PC-3 (cell line): ENCODE measurements at regions not wholly inside any gene's neighbourhood (a gene's known extent, or its start where the extent isn't known, plus 50 kb on each side); places are given as distances from the start of the nearest gene placed in this dataset.
A peak's percentile ranks its signal among the peaks of the same experiment; 100 is the strongest.

ENCODE experiments used
- ATAC-seq: fragments of 200-7000 bp; cut with Tn5 transposase; 2 replicates; pipeline ENCODE4 v1.9.1; 2020; ENCODE audit warnings: mild to moderate bottlenecking, moderate library complexity
- BruUV-seq: library from RNA; stranded (reverse); fragments of 400-500 nt; replicated peaks from 2 replicates; lab custom pipeline; 2021; lab: Mats Ljungman, UMichigan
- CTCF ChIA-PET: fragments of 300-600 bp; sonication (Branson Sonifier 250); formaldehyde crosslinking; loops from one replicate; lab custom pipeline; 2022; ENCODE audit warnings: antibody characterized with exemption; lab: Charles Lee
- POLR2A ChIA-PET: fragments of 300-600 bp; sonication (Branson Sonifier 250); formaldehyde crosslinking; loops from one replicate; lab custom pipeline; 2022; ENCODE audit warnings: antibody characterized with exemption; ENCODE audit not compliant: unreplicated experiment; lab: Charles Lee
- DNase-seq: peaks from one replicate; pipeline ENCODE4 v3.0.0-alpha.2; 2015
- H2AFZ ChIP-seq: fragments of 300-600 bp; sonication (generic); 2 replicates; pipeline ENCODE4 v1.6.0; 2016; ENCODE audit warnings: antibody characterized with exemption, low read length
- H3F3A ChIP-seq: fragments of 300-600 bp; sonication (generic); one replicate; pipeline ENCODE4 v1.6.0; 2017; ENCODE audit warnings: antibody characterized with exemption, low read length, control low read depth, mild to moderate bottlenecking; ENCODE audit not compliant: unreplicated experiment
- H3K27ac ChIP-seq: fragments of 300-600 bp; sonication (generic); 2 replicates; pipeline ENCODE4 v1.5.1; 2016; ENCODE audit warnings: mild to moderate bottlenecking, low read length
- H3K27me3 ChIP-seq: fragments of 300-600 bp; sonication (generic); 2 replicates; pipeline ENCODE4 v1.6.1; 2016; ENCODE audit warnings: low read length, mixed read lengths
- H3K36me3 ChIP-seq: fragments of 300-600 bp; sonication (generic); 2 replicates; pipeline ENCODE4 v1.6.1; 2016; ENCODE audit warnings: low read depth, mixed run types, low read length, mixed read lengths
- H3K4me1 ChIP-seq: fragments of 300-600 bp; sonication (generic); 2 replicates; pipeline ENCODE4 v1.5.1; 2016; ENCODE audit warnings: low read length; ENCODE audit not compliant: insufficient read depth
- H3K4me2 ChIP-seq: fragments of 300-600 bp; sonication (generic); 2 replicates; pipeline ENCODE4 v1.6.0; 2016; ENCODE audit warnings: low read length
- H3K4me3 ChIP-seq: fragments of 300-600 bp; sonication (generic); 2 replicates; pipeline ENCODE4 v1.5.1; 2016; ENCODE audit warnings: mild to moderate bottlenecking, low read length, mixed read lengths
- H3K79me2 ChIP-seq: fragments of 300-600 bp; sonication (generic); 2 replicates; pipeline ENCODE4 v1.6.1; 2017; ENCODE audit warnings: low read length, mixed read lengths
- H3K9ac ChIP-seq: fragments of 300-600 bp; sonication (generic); 2 replicates; pipeline ENCODE4 v1.6.0; 2016; ENCODE audit warnings: mild to moderate bottlenecking, low read length
- H3K9me2 ChIP-seq: fragments of 300-600 bp; sonication (generic); replicated peaks from 2 replicates; pipeline ENCODE4 v1.6.1; 2016; ENCODE audit warnings: mixed run types, low read length, mixed read lengths
- H3K9me3 ChIP-seq: fragments of 300-600 bp; sonication (generic); 2 replicates; pipeline ENCODE4 v1.6.1; 2016; ENCODE audit warnings: low read length, mixed read lengths
- H4K20me1 ChIP-seq: fragments of 300-600 bp; sonication (generic); 2 replicates; pipeline ENCODE4 v1.6.1; 2016; ENCODE audit warnings: low read length, mixed read lengths
- EZH2 ChIP-seq: fragments of 300-600 bp; sonication (generic); IDR thresholded peaks from one replicate; pipeline ENCODE4 v1.6.1; 2017; ENCODE audit warnings: antibody characterized with exemption, mild to moderate bottlenecking, low read length; ENCODE audit not compliant: unreplicated experiment
- EZH2phosphoT487 ChIP-seq: fragments of 300-600 bp; sonication (generic); IDR thresholded peaks from 2 replicates; pipeline ENCODE4 v1.6.1; 2018; ENCODE audit warnings: mild to moderate bottlenecking, antibody characterized with exemption, low read length, borderline replicate concordance
- intact Hi-C: fragments of 100-400 bp; cut with micrococcal nuclease; formaldehyde crosslinking; loops from 2 replicates; pipeline ENCODE4 v1.9.0; 2023
- TF ChIP-seq, protein P1 (sequence below): fragments of 300-600 bp; sonication (generic); conservative IDR thresholded peaks from 2 replicates; pipeline ENCODE4 v1.5.1; 2017; ENCODE audit warnings: antibody characterized with exemption, low read depth, mild to moderate bottlenecking, low read length

DNA sequence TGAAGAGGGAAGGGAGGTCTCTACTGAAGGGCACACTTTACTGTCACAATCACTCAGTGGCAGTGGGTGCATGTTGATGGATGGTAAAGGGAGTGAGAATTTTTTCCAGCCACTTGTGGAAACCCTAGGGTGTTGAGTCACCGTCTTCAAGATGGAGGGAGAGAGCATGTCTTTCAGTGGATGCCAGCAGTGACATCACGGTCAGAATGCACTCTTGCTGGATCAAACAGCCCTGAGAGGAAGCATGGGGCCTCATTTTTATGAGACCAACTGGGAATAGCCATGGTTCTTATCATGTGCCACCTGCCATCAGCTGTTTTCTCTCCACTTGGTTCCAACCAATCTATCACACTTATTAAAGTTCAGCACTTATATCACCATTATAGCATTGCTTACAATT lies 182.5 kb downstream of the KCNRG start:
- no peaks in the 10 kb centered on the region for H3K9me2 ChIP-seq
- ChIA-PET CTCF (no interaction called here), POLR2A (no interaction called here)
- TF ChIP-seq EZH2phosphoT487, result no peak
- ATAC-seq (no peak), DNase-seq (no peak)
- H4K20me1 ChIP-seq, result no peaks in the 10 kb centered on the region
- H3K9ac ChIP-seq, result no peak overlapping the region
- no peaks in the 10 kb centered on the region for H3K79me2 ChIP-seq
- no peak overlapping the region for H2AFZ ChIP-seq
- H3K36me3 ChIP-seq, result no peaks in the 10 kb centered on the region
- no TSS peak for BruUV-seq
- no peaks in the 10 kb centered on the region for H3F3A ChIP-seq
- peaks cover 10% of the 10 kb centered on the region for H3K4me1 ChIP-seq
- H3K9me3 ChIP-seq, result no peaks in the 10 kb centered on the region
- no peak overlapping the region for H3K4me3 ChIP-seq
- H3K27me3 ChIP-seq, result no peaks in the 10 kb centered on the region
- no peak overlapping the region for H3K27ac ChIP-seq
- intact Hi-C loops, result no loop called here
- H3K4me2 ChIP-seq, result no peak overlapping the region

DNA sequence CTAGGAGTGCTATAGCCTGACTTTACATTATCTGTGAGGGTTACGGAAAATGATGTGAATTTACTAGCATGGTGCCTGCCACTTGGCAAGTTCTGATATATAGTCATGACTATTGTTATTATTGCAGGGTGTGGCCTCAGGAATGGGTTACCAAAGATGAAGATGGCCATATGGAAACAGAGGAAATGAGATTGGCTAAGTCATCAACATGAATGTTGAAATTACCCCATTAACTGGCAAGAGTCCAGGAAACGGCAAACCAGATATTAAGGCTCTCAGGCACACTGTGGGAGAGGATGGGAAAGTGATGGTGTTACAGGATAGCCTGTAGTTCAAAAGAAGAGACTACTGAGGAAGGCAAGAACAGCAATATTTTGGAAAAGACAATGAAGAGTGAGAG lies 183.3 kb downstream of the KCNRG start:
- no peaks in the 10 kb centered on the region for H3K9me2 ChIP-seq
- no peak overlapping the region for H3K9ac ChIP-seq
- no peak overlapping the region for H2AFZ ChIP-seq
- BruUV-seq, result no TSS peak
- TF ChIP-seq, protein P1, sequence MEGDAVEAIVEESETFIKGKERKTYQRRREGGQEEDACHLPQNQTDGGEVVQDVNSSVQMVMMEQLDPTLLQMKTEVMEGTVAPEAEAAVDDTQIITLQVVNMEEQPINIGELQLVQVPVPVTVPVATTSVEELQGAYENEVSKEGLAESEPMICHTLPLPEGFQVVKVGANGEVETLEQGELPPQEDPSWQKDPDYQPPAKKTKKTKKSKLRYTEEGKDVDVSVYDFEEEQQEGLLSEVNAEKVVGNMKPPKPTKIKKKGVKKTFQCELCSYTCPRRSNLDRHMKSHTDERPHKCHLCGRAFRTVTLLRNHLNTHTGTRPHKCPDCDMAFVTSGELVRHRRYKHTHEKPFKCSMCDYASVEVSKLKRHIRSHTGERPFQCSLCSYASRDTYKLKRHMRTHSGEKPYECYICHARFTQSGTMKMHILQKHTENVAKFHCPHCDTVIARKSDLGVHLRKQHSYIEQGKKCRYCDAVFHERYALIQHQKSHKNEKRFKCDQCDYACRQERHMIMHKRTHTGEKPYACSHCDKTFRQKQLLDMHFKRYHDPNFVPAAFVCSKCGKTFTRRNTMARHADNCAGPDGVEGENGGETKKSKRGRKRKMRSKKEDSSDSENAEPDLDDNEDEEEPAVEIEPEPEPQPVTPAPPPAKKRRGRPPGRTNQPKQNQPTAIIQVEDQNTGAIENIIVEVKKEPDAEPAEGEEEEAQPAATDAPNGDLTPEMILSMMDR, result no peak
- no peak for TF ChIP-seq EZH2
- TF ChIP-seq EZH2phosphoT487, result no peak
- peaks cover 10% of the 10 kb centered on the region for H3K4me1 ChIP-seq
- no peak overlapping the region for H3K4me2 ChIP-seq
- no peak overlapping the region for H3K4me3 ChIP-seq
- DNase-seq (peak; percentile 74), ATAC-seq (no peak)
- H3K36me3 ChIP-seq, result no peaks in the 10 kb centered on the region
- ChIA-PET CTCF (no interaction called here), POLR2A (no interaction called here)
- H3F3A ChIP-seq, result no peaks in the 10 kb centered on the region
- H4K20me1 ChIP-seq, result no peaks in the 10 kb centered on the region
- intact Hi-C loops, result no loop called here
- no peaks in the 10 kb centered on the region for H3K27me3 ChIP-seq
- no peak overlapping the region for H3K27ac ChIP-seq
- H3K9me3 ChIP-seq, result no peaks in the 10 kb centered on the region
- no peaks in the 10 kb centered on the region for H3K79me2 ChIP-seq

DNA sequence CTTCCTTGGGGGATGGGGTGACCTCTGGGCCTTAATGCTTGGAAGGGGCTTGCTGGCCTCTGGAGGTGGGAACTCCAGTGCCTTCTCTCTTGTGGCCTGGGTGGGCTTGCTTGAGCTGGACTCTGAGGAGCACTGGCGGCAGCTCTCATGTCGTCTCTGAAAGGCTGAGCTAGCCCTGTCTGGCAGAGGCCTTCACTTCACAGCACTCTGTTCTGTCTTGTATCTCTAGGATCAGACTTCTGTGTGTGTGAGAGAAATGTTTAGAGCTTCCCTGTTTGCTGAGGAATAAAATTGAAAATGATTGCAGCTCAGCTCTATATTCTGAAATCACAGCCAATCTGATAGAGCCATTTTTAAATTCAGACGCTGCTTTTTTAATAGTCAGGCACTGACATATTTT lies 185.3 kb downstream of the KCNRG start:
- Histone ChIP-seq H3K9me3 (no peaks in the 10 kb centered on the region), H3K27ac (no peak overlapping the region), H3K4me3 (no peak overlapping the region), H3K9me2 (no peaks in the 10 kb centered on the region), H3K4me2 (no peak overlapping the region), H3K27me3 (no peaks in the 10 kb centered on the region), H4K20me1 (no peaks in the 10 kb centered on the region), H3K79me2 (no peaks in the 10 kb centered on the region), H3F3A (no peaks in the 10 kb centered on the region), H3K9ac (no peak overlapping the region), H3K4me1 (peaks cover 10% of the 10 kb centered on the region), H3K36me3 (no peaks in the 10 kb centered on the region), H2AFZ (no peak overlapping the region)
- DNase-seq (no peak), ATAC-seq (no peak)
- no TSS peak for BruUV-seq
- TF ChIP-seq, protein P1, result no peak
- TF ChIP-seq EZH2phosphoT487 (no peak), EZH2 (no peak)
- CTCF ChIA-PET, result no interaction called here
- intact Hi-C loops, result no loop called here
- POLR2A ChIA-PET, result no interaction called here
